Ishikawa (cell line): ENCODE measurements at regions not wholly inside any gene's neighbourhood (a gene's known extent, or its start where the extent isn't known, plus 50 kb on each side); places are given as distances from the start of the nearest gene placed in this dataset.

Experiments used
- CEBPB ChIP-seq: IDR thresholded peaks from 2 replicates; pipeline ENCODE4 v1.6.1; 2012
- CREB1 ChIP-seq: IDR thresholded peaks from 2 replicates; pipeline ENCODE4 v1.6.1; 2012; ENCODE audit warnings: low read depth
- EGR1 ChIP-seq: IDR thresholded peaks from 2 replicates; pipeline ENCODE4 v1.6.1; 2012
- EP300 ChIP-seq: IDR thresholded peaks from 2 replicates; pipeline ENCODE4 v1.6.1; 2012; ENCODE audit warnings: borderline replicate concordance
- FOXM1 ChIP-seq: IDR thresholded peaks from 2 replicates; pipeline ENCODE4 v1.6.1; 2012; ENCODE audit warnings: low read depth, borderline replicate concordance
- NFIC ChIP-seq: IDR thresholded peaks from 2 replicates; pipeline ENCODE4 v1.6.1; 2012
- RAD21 ChIP-seq: IDR thresholded peaks from 2 replicates; pipeline ENCODE4 v1.6.1; 2012; ENCODE audit warnings: low read depth
- TAF1 ChIP-seq: IDR thresholded peaks from 2 replicates; pipeline ENCODE4 v1.6.1; 2012; ENCODE audit warnings: low read depth, mild to moderate bottlenecking
- TCF12 ChIP-seq: IDR thresholded peaks from 2 replicates; pipeline ENCODE4 v1.6.1; 2012; ENCODE audit warnings: low read depth
- TEAD4 ChIP-seq: IDR thresholded peaks from 2 replicates; pipeline ENCODE4 v1.6.1; 2012
- YY1 ChIP-seq: IDR thresholded peaks from 2 replicates; pipeline ENCODE4 v1.6.1; 2012; ENCODE audit warnings: low read depth
- ZBTB7A ChIP-seq: IDR thresholded peaks from 2 replicates; pipeline ENCODE4 v1.6.1; 2012; ENCODE audit warnings: low read depth
- TF ChIP-seq, protein P1 (sequence below): IDR thresholded peaks from 2 replicates; pipeline ENCODE4 v1.6.1; 2012
- TF ChIP-seq, protein P2 (sequence below): IDR thresholded peaks from 2 replicates; pipeline ENCODE4 v1.6.1; 2012; ENCODE audit warnings: low read depth, mild to moderate bottlenecking
- TF ChIP-seq, protein P3 (sequence below): IDR thresholded peaks from 2 replicates; pipeline ENCODE4 v1.6.1; 2012

DNA sequence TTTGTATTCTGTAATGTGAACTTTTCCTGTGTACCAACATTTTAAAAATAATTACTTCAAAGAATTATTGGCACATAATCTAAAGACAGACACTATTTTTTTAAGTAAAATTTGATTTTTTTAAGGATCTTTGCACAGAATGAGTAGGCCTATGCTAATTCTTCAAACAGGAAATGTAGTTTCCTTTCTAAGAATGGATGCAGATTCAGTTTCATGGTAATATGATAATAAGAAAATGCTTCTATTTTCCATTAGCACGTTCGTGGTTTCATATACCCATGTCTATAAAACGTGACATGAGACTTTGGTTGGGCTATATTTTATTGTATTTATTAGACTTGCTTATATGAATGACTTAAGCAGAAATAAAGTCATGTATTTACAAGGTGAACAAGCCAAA, 191.8 kb upstream of the RBBP8 start:
- TF ChIP-seq, protein P1, sequence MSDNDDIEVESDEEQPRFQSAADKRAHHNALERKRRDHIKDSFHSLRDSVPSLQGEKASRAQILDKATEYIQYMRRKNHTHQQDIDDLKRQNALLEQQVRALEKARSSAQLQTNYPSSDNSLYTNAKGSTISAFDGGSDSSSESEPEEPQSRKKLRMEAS, result no peak
- TF ChIP-seq TEAD4, result no peak
- TF ChIP-seq TAF1, result no peak
- TF ChIP-seq NFIC, result no peak
- TF ChIP-seq CREB1, result no peak
- TF ChIP-seq, protein P2, sequence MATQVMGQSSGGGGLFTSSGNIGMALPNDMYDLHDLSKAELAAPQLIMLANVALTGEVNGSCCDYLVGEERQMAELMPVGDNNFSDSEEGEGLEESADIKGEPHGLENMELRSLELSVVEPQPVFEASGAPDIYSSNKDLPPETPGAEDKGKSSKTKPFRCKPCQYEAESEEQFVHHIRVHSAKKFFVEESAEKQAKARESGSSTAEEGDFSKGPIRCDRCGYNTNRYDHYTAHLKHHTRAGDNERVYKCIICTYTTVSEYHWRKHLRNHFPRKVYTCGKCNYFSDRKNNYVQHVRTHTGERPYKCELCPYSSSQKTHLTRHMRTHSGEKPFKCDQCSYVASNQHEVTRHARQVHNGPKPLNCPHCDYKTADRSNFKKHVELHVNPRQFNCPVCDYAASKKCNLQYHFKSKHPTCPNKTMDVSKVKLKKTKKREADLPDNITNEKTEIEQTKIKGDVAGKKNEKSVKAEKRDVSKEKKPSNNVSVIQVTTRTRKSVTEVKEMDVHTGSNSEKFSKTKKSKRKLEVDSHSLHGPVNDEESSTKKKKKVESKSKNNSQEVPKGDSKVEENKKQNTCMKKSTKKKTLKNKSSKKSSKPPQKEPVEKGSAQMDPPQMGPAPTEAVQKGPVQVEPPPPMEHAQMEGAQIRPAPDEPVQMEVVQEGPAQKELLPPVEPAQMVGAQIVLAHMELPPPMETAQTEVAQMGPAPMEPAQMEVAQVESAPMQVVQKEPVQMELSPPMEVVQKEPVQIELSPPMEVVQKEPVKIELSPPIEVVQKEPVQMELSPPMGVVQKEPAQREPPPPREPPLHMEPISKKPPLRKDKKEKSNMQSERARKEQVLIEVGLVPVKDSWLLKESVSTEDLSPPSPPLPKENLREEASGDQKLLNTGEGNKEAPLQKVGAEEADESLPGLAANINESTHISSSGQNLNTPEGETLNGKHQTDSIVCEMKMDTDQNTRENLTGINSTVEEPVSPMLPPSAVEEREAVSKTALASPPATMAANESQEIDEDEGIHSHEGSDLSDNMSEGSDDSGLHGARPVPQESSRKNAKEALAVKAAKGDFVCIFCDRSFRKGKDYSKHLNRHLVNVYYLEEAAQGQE, result no peak
- TF ChIP-seq RAD21, result no peak
- TF ChIP-seq EP300, result no peak
- no peak for TF ChIP-seq EGR1
- TF ChIP-seq YY1, result no peak

DNA sequence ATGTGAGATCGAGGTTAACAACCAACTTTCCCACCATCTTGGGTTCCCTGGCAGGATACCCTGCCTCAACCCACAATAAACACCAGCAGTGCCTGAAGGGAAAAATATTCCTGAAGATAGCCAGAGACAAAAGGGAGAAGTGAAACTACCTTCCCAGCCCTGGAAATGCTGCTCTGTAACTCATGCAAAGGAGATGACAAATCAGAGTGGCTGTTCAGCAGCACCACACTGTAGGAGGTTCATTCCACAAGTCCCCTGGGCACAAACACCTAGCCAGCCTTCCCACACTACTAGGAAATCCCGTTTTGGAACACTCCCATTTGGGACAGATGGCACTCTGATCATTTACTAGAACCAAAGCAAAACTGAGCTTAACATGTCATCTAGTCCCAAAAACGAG, 190.7 kb upstream of the RBBP8 start:
- TF ChIP-seq TCF12 (no peak), CREB1 (no peak), NFIC (no peak), TEAD4 (no peak), FOXM1 (no peak), ZBTB7A (no peak), RAD21 (no peak), EP300 (no peak), YY1 (no peak), TAF1 (no peak)
- TF ChIP-seq, protein P2, result no peak
- TF ChIP-seq, protein P3, sequence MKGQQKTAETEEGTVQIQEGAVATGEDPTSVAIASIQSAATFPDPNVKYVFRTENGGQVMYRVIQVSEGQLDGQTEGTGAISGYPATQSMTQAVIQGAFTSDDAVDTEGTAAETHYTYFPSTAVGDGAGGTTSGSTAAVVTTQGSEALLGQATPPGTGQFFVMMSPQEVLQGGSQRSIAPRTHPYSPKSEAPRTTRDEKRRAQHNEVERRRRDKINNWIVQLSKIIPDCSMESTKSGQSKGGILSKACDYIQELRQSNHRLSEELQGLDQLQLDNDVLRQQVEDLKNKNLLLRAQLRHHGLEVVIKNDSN, result no peak

DNA sequence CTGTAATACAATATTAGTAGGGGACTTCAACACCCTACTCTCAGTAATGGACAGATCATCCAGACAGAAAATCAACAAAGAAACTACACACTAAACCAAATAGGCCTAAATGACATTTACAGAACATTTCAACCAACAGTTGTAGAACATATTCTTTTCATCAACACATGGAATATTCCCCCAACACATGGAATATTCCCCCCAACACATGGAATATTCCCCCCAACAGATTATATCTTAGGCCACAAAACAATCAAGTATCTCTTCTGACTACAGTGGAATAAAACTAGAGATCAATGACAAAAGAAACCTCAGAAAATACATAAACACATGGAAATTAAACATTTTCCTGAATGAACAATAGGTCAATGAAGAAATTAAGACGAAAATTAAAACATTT, 187.2 kb upstream of the RBBP8 start:
- TF ChIP-seq EP300 (no peak), TCF12 (no peak), CREB1 (no peak), ZBTB7A (no peak), RAD21 (no peak), TAF1 (no peak), CEBPB (no peak), TEAD4 (no peak), NFIC (no peak), EGR1 (no peak), FOXM1 (no peak)
- TF ChIP-seq, protein P1, result no peak
- TF ChIP-seq, protein P2, result no peak
- TF ChIP-seq, protein P3, result no peak

DNA sequence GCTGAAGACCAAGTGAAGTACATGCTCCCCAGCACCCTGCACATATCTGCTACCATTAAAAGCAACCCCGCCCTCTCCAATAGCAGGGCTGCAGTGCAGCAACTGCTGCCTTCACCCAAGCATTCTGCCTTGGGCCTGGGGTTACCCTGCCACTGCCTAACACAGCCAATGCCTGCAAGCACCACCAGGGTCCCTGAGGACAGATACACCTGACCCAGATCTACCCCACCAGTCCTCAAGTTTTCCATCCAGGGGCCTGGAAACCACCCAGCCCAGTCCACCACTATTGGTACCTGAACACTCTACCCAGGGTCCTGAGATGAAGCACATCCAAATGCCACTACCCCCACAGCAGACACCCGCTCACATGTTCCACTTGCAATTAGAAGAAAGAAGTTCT, 181.1 kb upstream of the RBBP8 start:
- TF ChIP-seq TEAD4 (no peak), TCF12 (no peak), TAF1 (no peak), FOXM1 (no peak), RAD21 (no peak), CREB1 (no peak), YY1 (no peak), ZBTB7A (no peak), EGR1 (no peak)
- TF ChIP-seq, protein P3, result no peak
- TF ChIP-seq, protein P1, result no peak
